GM23248 (cell line): ENCODE measurements at regions not wholly inside any gene's neighbourhood (a gene's known extent, or its start where the extent isn't known, plus 50 kb on each side); places are given as distances from the start of the nearest gene placed in this dataset.
"Not testable (repeated sequence)": the region's sequence is repeated elsewhere in the genome, so short reads cannot be mapped to it uniquely, and the experiment has no call there.

Experiments used
- EZH2 ChIP-seq: fragments of 200-600 bp; sonication (generic); IDR thresholded peaks from 2 replicates; pipeline ENCODE4 v1.6.1; 2018; ENCODE audit warnings: antibody characterized with exemption, mild to moderate bottlenecking; ENCODE audit not compliant: insufficient read depth, poor library complexity, severe bottlenecking
- EZH2phosphoT487 ChIP-seq: fragments of 200-600 bp; sonication (generic); IDR thresholded peaks from 2 replicates; pipeline ENCODE4 v1.6.1; 2018; ENCODE audit warnings: antibody characterized with exemption, moderate library complexity, mild to moderate bottlenecking, low read depth; ENCODE audit not compliant: insufficient read depth

DNA sequence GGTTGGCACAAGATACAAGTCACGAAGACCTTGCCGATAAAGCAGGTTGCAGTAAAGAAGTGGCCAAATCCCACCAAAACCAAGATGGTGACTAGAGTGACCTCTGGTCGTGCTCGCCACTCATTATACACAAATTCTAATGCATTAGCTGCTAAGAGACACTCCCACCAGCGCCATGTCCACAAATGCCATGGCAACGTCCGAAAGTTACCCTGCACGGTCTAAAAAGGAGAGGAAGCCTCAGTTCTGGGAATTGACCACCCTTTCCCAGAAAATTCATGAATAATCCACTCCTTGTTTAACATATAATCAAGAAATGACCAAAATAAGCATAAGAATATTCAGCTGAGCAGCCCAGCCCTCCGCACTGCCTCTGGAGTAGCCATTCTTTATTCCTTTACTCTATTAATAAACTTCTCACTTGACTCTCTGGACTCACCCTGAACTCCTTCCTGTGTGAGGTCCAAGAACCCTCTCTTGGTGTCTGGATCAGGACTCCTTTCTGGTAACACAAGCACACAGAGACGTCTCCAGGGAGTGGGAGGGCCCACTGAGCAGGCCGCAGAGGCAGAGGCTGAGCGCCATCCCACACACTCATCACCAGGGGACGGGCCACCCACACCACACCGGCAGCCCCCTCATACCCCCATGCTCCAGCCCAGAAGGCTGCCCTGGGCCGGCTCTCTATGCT, 5431.8 kb upstream of the TPTE start:
- not testable (repeated sequence) for TF ChIP-seq EZH2, EZH2phosphoT487
